ENCODE measurements at regions not wholly inside any gene's neighbourhood (a gene's known extent, or its start where the extent isn't known, plus 50 kb on each side); places are given as distances from the start of the nearest gene placed in this dataset.

DNA sequence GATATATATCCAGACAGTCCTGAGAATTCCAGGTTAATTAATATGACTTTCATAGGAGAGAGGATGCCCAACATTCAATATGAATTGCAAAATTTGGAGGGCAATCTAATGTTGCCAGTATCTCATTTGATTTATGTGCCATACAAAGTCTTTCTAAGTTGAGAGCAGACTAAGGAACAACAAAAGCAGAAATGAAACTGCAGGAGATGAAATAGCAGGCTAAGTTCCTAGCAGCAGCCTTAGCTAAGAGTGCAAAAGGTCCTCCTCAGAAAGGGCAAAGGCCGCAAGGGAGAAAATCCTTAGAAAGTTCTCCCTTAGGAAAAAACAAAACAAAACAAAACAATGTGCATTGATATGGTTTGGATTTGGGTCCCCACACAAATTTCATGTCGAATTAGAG is 602.9 kb upstream of the HTR2C start:
- no peak overlapping the region for H3K27ac Mint-ChIP-seq (ENCODE audit: unreplicated experiment)
- H3K36me3 Mint-ChIP-seq (ENCODE audit: low read depth) = peaks cover 5% of the 10 kb centered on the region
- H3K9me3 Mint-ChIP-seq = peaks cover 13% of the 10 kb centered on the region
- no peaks in the 10 kb centered on the region for H3K4me1 Mint-ChIP-seq
- TF ChIP-seq, protein P1, sequence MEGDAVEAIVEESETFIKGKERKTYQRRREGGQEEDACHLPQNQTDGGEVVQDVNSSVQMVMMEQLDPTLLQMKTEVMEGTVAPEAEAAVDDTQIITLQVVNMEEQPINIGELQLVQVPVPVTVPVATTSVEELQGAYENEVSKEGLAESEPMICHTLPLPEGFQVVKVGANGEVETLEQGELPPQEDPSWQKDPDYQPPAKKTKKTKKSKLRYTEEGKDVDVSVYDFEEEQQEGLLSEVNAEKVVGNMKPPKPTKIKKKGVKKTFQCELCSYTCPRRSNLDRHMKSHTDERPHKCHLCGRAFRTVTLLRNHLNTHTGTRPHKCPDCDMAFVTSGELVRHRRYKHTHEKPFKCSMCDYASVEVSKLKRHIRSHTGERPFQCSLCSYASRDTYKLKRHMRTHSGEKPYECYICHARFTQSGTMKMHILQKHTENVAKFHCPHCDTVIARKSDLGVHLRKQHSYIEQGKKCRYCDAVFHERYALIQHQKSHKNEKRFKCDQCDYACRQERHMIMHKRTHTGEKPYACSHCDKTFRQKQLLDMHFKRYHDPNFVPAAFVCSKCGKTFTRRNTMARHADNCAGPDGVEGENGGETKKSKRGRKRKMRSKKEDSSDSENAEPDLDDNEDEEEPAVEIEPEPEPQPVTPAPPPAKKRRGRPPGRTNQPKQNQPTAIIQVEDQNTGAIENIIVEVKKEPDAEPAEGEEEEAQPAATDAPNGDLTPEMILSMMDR (conservative IDR thresholded peaks at IDR 0.05) = no peak
- no peak for DNase-seq (ENCODE audit: low read depth, low spot score)
- H3K4me3 Mint-ChIP-seq = no peak overlapping the region
- no peaks in the 10 kb centered on the region for H3K27me3 Mint-ChIP-seq (ENCODE audit: low read depth)

GRCh38 chrX:113977887-113978286 is 606.0 kb upstream of the HTR2C start:
- TF ChIP-seq, protein P1 (conservative IDR thresholded peaks at IDR 0.05) = no peak
- Mint-ChIP-seq H3K9me3 (peaks cover 11% of the 10 kb centered on the region), H3K4me1 (no peaks in the 10 kb centered on the region), H3K27me3 (ENCODE audit: low read depth) (no peaks in the 10 kb centered on the region), H3K4me3 (no peak overlapping the region), H3K27ac (ENCODE audit: unreplicated experiment) (no peak overlapping the region), H3K36me3 (ENCODE audit: low read depth) (peaks cover 5% of the 10 kb centered on the region)
- no peak for DNase-seq (ENCODE audit: low read depth, low spot score)

DNA sequence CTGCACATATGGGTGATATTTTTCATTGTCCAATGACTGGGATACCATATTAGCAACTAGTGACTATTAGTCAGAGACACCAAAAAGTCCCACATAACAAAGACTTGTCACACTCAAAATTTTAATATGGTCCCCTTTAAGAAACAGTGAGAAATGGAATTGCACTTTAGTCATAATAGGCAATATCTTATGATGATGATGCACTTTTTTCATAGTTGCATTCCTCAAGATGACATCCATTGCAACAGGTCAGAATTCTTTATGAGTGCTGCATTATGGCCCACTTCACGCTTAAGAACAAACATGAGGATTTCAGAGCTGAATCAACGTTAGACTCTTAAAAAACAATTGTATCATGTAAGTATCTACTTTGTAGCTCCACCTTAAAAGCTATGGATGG is 608.4 kb upstream of the HTR2C start:
- Mint-ChIP-seq H3K4me3 (no peak overlapping the region), H3K4me1 (no peaks in the 10 kb centered on the region), H3K9me3 (peaks cover 8% of the 10 kb centered on the region), H3K27ac (ENCODE audit: unreplicated experiment) (no peak overlapping the region), H3K27me3 (ENCODE audit: low read depth) (no peaks in the 10 kb centered on the region), H3K36me3 (ENCODE audit: low read depth) (peaks cover 5% of the 10 kb centered on the region)
- TF ChIP-seq, protein P1 (conservative IDR thresholded peaks at IDR 0.05) = no peak
- DNase-seq (ENCODE audit: low read depth, low spot score) = no peak

- H3K4me1 Mint-ChIP-seq = no peaks in the 10 kb centered on the region
- H3K9me3 Mint-ChIP-seq = peaks cover 8% of the 10 kb centered on the region
- DNase-seq (ENCODE audit: low read depth, low spot score) = no peak
- TF ChIP-seq, protein P1 (conservative IDR thresholded peaks at IDR 0.05) = no peak
- peaks cover 5% of the 10 kb centered on the region for H3K36me3 Mint-ChIP-seq (ENCODE audit: low read depth)
- no peak overlapping the region for H3K27ac Mint-ChIP-seq (ENCODE audit: unreplicated experiment)
- H3K4me3 Mint-ChIP-seq = no peak overlapping the region
- H3K27me3 Mint-ChIP-seq (ENCODE audit: low read depth) = no peaks in the 10 kb centered on the region
Measured at GRCh38 chrX:113974881-113975280, 609.0 kb upstream of the HTR2C start.

- no peak overlapping the region for H3K27ac Mint-ChIP-seq (ENCODE audit: unreplicated experiment)
- H3K9me3 Mint-ChIP-seq = peaks cover under 1% of the 10 kb centered on the region
- H3K4me1 Mint-ChIP-seq = no peaks in the 10 kb centered on the region
- no peaks in the 10 kb centered on the region for H3K36me3 Mint-ChIP-seq (ENCODE audit: low read depth)
- TF ChIP-seq, protein P1 (conservative IDR thresholded peaks at IDR 0.05) = no peak
- no peak overlapping the region for H3K4me3 Mint-ChIP-seq
- DNase-seq (ENCODE audit: low read depth, low spot score) = no peak
- no peaks in the 10 kb centered on the region for H3K27me3 Mint-ChIP-seq (ENCODE audit: low read depth)
Measured at GRCh38 chrX:113973706-113974105, 610.2 kb upstream of the HTR2C start.

GRCh38 chrX:113966791-113967190 is 617.1 kb upstream of the HTR2C start:
- Mint-ChIP-seq H3K4me1 (peaks cover 5% of the 10 kb centered on the region), H3K9me3 (peaks cover 12% of the 10 kb centered on the region), H3K4me3 (no peak overlapping the region), H3K27me3 (ENCODE audit: low read depth) (no peaks in the 10 kb centered on the region), H3K36me3 (ENCODE audit: low read depth) (no peaks in the 10 kb centered on the region), H3K27ac (ENCODE audit: unreplicated experiment) (no peak overlapping the region)
- TF ChIP-seq, protein P1 (conservative IDR thresholded peaks at IDR 0.05) = no peak
- no peak for DNase-seq (ENCODE audit: low read depth, low spot score)

Measured in neural crest cell (in vitro differentiated cells).